OCI-LY1 (cell line): ENCODE measurements at regions not wholly inside any gene's neighbourhood (a gene's known extent, or its start where the extent isn't known, plus 50 kb on each side); places are given as distances from the start of the nearest gene placed in this dataset.
A peak's percentile ranks its signal among the peaks of the same experiment; 100 is the strongest.
"Not testable (repeated sequence)": the region's sequence is repeated elsewhere in the genome, so short reads cannot be mapped to it uniquely, and the experiment has no call there.

Experiments
- H2AFZ ChIP-seq: fragments of 200-600 bp; sonication (generic), shearing (Covaris generic); 2 replicates; pipeline ENCODE4 v1.6.0; 2014; ENCODE audit warnings: antibody characterized with exemption, mild to moderate bottlenecking, low read length
- H3F3A ChIP-seq: fragments of 200-600 bp; sonication (generic), shearing (Covaris generic); 2 replicates; pipeline ENCODE4 v1.6.0; 2014; ENCODE audit warnings: mild to moderate bottlenecking, antibody characterized with exemption, low read length, moderate library complexity; ENCODE audit not compliant: insufficient read depth
- H3K27ac ChIP-seq: fragments of 200-600 bp; sonication (generic); 2 replicates; pipeline ENCODE4 v1.5.1; 2014; ENCODE audit warnings: low read length, mixed run types, mild to moderate bottlenecking, low read depth; ENCODE audit not compliant: poor library complexity, severe bottlenecking
- H3K27me3 ChIP-seq: fragments of 200-600 bp; sonication (generic); 2 replicates; pipeline ENCODE4 v1.6.0; 2014; ENCODE audit warnings: antibody characterized with exemption, mild to moderate bottlenecking, low read length, moderate library complexity; ENCODE audit not compliant: insufficient read depth
- H3K36me3 ChIP-seq: fragments of 200-600 bp; sonication (generic); 2 replicates; pipeline ENCODE4 v1.6.1; 2014; ENCODE audit warnings: mild to moderate bottlenecking, antibody characterized with exemption, low read length, moderate library complexity, mixed read lengths; ENCODE audit not compliant: insufficient read depth
- H3K4me1 ChIP-seq: fragments of 200-600 bp; sonication (generic); 2 replicates; pipeline ENCODE4 v1.5.1; 2014; ENCODE audit warnings: mild to moderate bottlenecking, low read length, moderate library complexity; ENCODE audit not compliant: insufficient read depth, severe bottlenecking
- H3K4me2 ChIP-seq: fragments of 200-600 bp; sonication (generic), shearing (Covaris generic); 2 replicates; pipeline ENCODE4 v1.6.1; 2014; ENCODE audit warnings: low read length
- H3K4me3 ChIP-seq: fragments of 200-600 bp; sonication (generic); 2 replicates; pipeline ENCODE4 v1.5.1; 2014; ENCODE audit warnings: low read length, low read depth, mild to moderate bottlenecking, mixed read lengths; ENCODE audit not compliant: poor library complexity, severe bottlenecking
- H3K79me2 ChIP-seq: fragments of 200-600 bp; shearing (Covaris generic); 2 replicates; pipeline ENCODE4 v1.6.1; 2016; ENCODE audit warnings: mixed run types, low read length, mixed read lengths; ENCODE audit not compliant: insufficient read depth
- H3K9ac ChIP-seq: fragments of 200-600 bp; sonication (generic), shearing (Covaris generic); 2 replicates; pipeline ENCODE4 v1.6.1; 2014; ENCODE audit warnings: mild to moderate bottlenecking, low read length, mixed read lengths
- H3K9me2 ChIP-seq: fragments of 200-600 bp; sonication (generic), shearing (Covaris generic); 2 replicates; pipeline ENCODE4 v1.6.1; 2014; ENCODE audit warnings: low read depth, mild to moderate bottlenecking, low read length, mixed read lengths
- H3K9me3 ChIP-seq: fragments of 200-600 bp; shearing (Covaris generic); 2 replicates; pipeline ENCODE4 v1.6.1; 2014; ENCODE audit warnings: low read length, mixed read lengths
- H4K20me1 ChIP-seq: fragments of 200-600 bp; sonication (generic), shearing (Covaris generic); 2 replicates; pipeline ENCODE4 v1.6.0; 2016; ENCODE audit warnings: mild to moderate bottlenecking, low read length; ENCODE audit not compliant: insufficient read depth
- CTCF ChIP-seq: fragments of 200-600 bp; sonication (generic), shearing (Covaris generic); IDR thresholded peaks from 2 replicates; pipeline ENCODE4 v1.5.1; 2017; ENCODE audit warnings: mild to moderate bottlenecking, antibody characterized with exemption, low read length, moderate library complexity, mixed read lengths
- EZH2 ChIP-seq: fragments of 200-600 bp; sonication (generic), shearing (Covaris generic); IDR thresholded peaks from 2 replicates; pipeline ENCODE4 v1.8.0; 2017; ENCODE audit warnings: borderline replicate concordance, mixed run types, mild to moderate bottlenecking, antibody characterized with exemption, low read length, moderate library complexity, mixed read lengths

DNA sequence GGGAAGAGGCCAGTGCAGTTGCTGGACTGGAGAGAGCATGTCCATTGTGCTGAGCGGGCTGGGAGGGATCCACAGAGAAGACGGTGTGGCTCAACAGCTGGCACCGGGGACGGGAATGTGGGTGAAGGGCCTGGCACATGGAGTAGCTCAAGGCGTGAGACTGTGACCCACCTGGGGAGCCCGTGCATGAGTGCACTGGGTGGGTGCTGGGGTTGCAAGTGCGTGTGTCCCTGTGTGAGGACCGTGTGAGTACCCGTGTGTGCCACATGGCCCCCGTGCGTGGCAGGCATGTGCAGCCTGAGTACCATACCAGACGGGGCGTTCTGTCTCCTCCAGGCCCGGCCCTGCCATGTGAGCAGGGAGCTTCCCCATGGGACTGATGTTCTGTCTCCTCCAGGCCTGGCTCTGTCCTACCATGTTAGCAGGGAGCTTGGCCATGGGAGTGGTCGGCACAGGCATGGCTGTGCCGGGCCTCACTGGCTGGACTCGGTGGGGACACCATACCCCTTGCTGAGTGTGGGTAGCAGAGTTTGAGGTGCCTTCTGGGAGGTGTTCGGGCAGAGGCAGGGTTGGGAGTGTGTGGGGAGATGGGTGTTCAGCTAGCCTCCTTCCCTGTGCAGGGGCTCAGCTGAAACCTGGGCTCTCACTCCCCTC, 234.4 kb downstream of the TMEM121 start:
- no peaks in the 10 kb centered on the region for H3K79me2 ChIP-seq
- no peaks in the 10 kb centered on the region for H3F3A ChIP-seq
- no peaks in the 10 kb centered on the region for H3K9me3 ChIP-seq
- no peak overlapping the region for H2AFZ ChIP-seq
- no peaks in the 10 kb centered on the region for H3K27me3 ChIP-seq
- H3K9me2 ChIP-seq: no peaks in the 10 kb centered on the region
- H3K36me3 ChIP-seq: no peaks in the 10 kb centered on the region
- no peak overlapping the region for H3K27ac ChIP-seq
- TF ChIP-seq EZH2 (no peak), CTCF (no peak)
- no peak overlapping the region for H3K4me3 ChIP-seq
- no peak overlapping the region for H3K9ac ChIP-seq
- no peaks in the 10 kb centered on the region for H3K4me1 ChIP-seq
- H4K20me1 ChIP-seq: no peaks in the 10 kb centered on the region
- H3K4me2 ChIP-seq: no peak overlapping the region

GRCh38 chr14:105761345-105761740, 235.0 kb downstream of the TMEM121 start:
- not testable (repeated sequence) for H3K4me2 ChIP-seq, H3F3A ChIP-seq, H3K9me3 ChIP-seq, H3K4me3 ChIP-seq, H3K4me1 ChIP-seq, H3K79me2 ChIP-seq, H3K36me3 ChIP-seq, H2AFZ ChIP-seq, H4K20me1 ChIP-seq, H3K27me3 ChIP-seq, H3K9ac ChIP-seq, H3K27ac ChIP-seq, H3K9me2 ChIP-seq

DNA sequence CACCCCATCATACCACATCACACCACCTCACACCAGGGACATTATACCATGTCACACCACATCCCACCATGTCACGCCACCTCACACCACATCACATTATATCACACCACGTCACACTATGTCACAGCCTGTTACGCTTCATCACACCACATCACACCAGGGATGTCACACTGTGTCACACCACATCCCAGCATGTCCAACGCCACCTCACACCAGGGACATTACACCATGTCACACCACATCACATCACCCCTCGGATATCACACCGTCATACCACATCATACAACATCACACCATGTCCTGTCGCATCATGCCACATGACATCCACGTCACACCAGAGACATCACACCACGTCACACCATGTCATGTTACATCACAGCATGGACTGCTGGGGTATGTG, 235.5 kb downstream of the TMEM121 start:
- Histone ChIP-seq H4K20me1 (no peaks in the 10 kb centered on the region), H3K9me3 (no peaks in the 10 kb centered on the region), H3K4me1 (no peaks in the 10 kb centered on the region), H3K36me3 (no peaks in the 10 kb centered on the region), H3K79me2 (no peaks in the 10 kb centered on the region), H3K4me3 (no peak overlapping the region), H3F3A (no peaks in the 10 kb centered on the region), H3K9me2 (no peaks in the 10 kb centered on the region), H3K27ac (no peak overlapping the region), H3K4me2 (no peak overlapping the region), H3K9ac (no peak overlapping the region), H2AFZ (no peak overlapping the region), H3K27me3 (no peaks in the 10 kb centered on the region)
- TF ChIP-seq EZH2 (no peak), CTCF (no peak)

- not testable (repeated sequence) for H3K27ac ChIP-seq, H3K9me2 ChIP-seq, H2AFZ ChIP-seq, H3K4me3 ChIP-seq, H3F3A ChIP-seq, H3K9me3 ChIP-seq, H3K79me2 ChIP-seq, H3K4me2 ChIP-seq, H3K9ac ChIP-seq, H4K20me1 ChIP-seq, H3K36me3 ChIP-seq, H3K27me3 ChIP-seq, H3K4me1 ChIP-seq
Observed at GRCh38 chr14:105762262-105762661, 235.9 kb downstream of the TMEM121 start.

DNA sequence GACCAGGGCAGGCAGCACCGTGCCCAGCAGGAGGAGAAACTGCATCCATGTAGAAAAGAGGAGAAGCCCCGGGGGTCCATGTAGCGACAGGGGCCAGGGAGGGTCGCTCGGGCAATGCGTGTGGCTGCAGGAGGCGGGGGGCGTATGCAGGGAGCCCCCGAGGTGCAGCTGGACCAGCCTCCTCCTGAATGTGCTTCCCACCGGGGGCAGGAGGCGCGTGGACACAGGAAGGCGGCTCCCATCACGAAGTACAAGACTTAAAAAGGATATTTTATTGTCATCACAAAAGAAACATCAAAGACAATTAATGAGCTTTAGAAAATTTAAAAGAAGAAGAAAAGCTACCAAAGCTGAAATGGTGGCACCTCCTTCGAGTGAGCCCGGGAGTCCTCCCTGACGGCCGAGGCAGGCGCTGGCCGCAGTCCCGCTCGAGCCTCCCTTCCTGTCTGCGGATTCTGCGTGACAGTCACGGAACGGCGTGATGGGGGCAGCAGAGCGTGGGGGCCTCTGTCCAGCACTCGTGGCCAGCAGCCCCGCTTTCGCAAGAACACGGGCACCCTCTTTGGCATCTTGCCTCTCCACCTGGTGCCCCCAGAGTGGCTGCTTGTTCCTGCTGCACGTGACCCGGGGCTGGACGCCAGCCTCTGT, 238.0 kb downstream of the TMEM121 start:
- not testable (repeated sequence) for H3K27ac ChIP-seq, H3K4me3 ChIP-seq, H3K9ac ChIP-seq, H3K27me3 ChIP-seq, H3K79me2 ChIP-seq, H4K20me1 ChIP-seq, H2AFZ ChIP-seq, H3K36me3 ChIP-seq, H3K9me2 ChIP-seq, H3F3A ChIP-seq, H3K9me3 ChIP-seq, H3K4me1 ChIP-seq, H3K4me2 ChIP-seq

DNA sequence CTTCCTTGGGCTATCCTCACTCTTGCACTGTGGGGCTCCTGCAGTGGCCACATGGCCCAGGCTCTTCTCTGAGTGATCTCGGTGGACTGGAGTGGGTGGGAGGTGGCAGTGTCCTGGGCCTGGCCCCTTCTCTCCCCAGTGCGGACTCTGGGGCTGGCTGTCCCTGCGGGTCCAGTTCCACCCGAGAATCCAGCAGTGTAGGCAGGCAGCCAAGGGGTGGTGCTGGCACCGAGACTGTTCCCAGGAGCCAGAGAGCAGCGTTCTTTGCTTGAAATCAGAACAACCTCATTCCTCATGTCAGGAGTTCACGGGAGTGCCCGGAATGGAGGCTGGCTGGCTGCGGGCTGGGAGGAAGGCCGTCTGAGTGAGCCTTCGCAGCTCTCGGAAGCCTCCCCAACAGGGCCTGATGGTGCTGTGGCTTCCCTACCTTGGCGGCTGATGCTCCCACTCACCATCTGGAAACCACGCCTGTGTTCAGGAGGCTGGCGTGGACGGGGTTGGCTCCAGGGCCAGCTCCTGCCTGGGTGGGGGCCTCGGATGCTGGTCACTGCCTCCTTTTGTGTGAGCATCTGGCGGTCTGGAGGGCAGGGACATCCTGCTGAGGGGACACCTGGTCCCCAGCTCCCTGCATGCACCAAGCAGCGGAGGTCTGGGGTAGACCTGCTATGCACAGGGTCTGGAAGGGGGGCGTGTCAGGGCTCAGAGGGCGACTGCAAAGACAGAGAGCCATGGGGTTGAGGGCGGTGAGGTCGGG, 238.9 kb downstream of the TMEM121 start:
- H3K36me3 ChIP-seq, H3K79me2 ChIP-seq, H3K9me2 ChIP-seq, H3K4me1 ChIP-seq, H3F3A ChIP-seq, H3K27me3 ChIP-seq, H3K4me2 ChIP-seq, H3K9ac ChIP-seq, H4K20me1 ChIP-seq, H3K4me3 ChIP-seq, H3K9me3 ChIP-seq, H2AFZ ChIP-seq: not testable (repeated sequence)
- peak overlapping the region; percentile 49 for H3K27ac ChIP-seq
